Nephron (organoid): ENCODE measurements at regions not wholly inside any gene's neighbourhood (a gene's known extent, or its start where the extent isn't known, plus 50 kb on each side); places are given as distances from the start of the nearest gene placed in this dataset.

Experiments used
- H3K27ac Mint-ChIP-seq, 3 experiments: 2 replicates each; pipeline ENCODE4 v1.8.0; 2020; ENCODE audit warnings: mixed read lengths in 3 of 3, mild to moderate bottlenecking in 2 of 3, moderate library complexity in 1 of 3
- H3K27me3 Mint-ChIP-seq: 2 replicates; pipeline ENCODE4 v1.8.0; 2021; ENCODE audit warnings: low read depth, mild to moderate bottlenecking, moderate library complexity, mixed read lengths
- H3K36me3 Mint-ChIP-seq: 2 replicates; pipeline ENCODE4 v1.8.0; 2020; ENCODE audit warnings: low read depth, mixed read lengths
- H3K4me1 Mint-ChIP-seq: 2 replicates; pipeline ENCODE4 v1.8.0; 2020; ENCODE audit warnings: mixed read lengths
- H3K4me3 Mint-ChIP-seq, 3 experiments: 2 replicates each; pipeline ENCODE4 v1.8.0; 2020; ENCODE audit warnings: mild to moderate bottlenecking in 3 of 3, mixed read lengths in 3 of 3, moderate library complexity in 2 of 3
- H3K9me3 Mint-ChIP-seq: 2 replicates; pipeline ENCODE4 v1.8.0; 2020; ENCODE audit warnings: mixed read lengths
- TF ChIP-seq, protein P1 (sequence below), 3 experiments: fragments of 200-600 bp; sonication (generic); IDR thresholded peaks; one replicate each; pipeline ENCODE4 v1.5.0; 2021; ENCODE audit warnings: antibody characterized with exemption in 3 of 3; ENCODE audit not compliant: unreplicated experiment in 3 of 3

DNA sequence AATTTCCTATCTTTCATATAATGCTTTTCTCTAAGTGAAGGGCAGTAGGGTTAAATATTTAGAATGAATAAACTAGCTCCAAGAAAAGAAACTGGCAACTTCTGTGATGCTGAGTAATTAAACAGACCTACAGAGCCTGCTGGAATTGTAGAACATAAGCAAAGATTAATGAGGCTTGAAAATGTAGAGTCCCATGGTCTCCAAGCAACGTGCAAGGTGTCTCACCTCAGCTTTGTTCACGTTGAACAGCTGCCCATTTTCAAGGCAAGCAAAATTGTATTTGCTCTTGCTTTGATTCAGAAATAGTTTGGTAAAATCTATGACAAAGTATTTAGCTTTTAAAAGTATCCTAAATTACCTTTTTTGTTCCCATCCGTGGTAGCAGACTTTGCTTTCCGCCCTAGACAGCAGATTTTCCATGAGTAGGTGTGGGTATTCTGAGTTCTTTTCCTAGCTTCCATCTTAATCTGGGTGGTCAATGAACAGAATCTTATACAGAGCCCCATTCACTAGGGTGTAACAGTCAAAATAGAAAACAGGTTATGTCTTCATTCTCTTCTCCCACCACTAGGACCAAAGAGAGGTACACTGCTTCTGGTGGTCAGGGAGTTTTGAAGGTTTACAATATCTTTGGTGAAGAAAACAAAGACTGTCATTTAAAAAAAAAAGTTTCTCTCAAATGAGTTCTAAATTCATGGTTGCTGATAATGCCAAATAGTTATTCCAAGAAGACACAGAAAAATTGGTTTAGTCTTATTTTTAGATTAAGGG, 52.1 kb upstream of the TYRP1 start:
- no peaks in the 10 kb centered on the region for H3K4me1 Mint-ChIP-seq
- H3K9me3 Mint-ChIP-seq, result no peaks in the 10 kb centered on the region
- no peak overlapping the region for H3K4me3 Mint-ChIP-seq
- H3K36me3 Mint-ChIP-seq, result no peaks in the 10 kb centered on the region
- H3K27me3 Mint-ChIP-seq, result no peaks in the 10 kb centered on the region
- peak overlapping the region in 2 of 3 experiments; percentile 34 to 84 for H3K27ac Mint-ChIP-seq
- TF ChIP-seq, protein P1, sequence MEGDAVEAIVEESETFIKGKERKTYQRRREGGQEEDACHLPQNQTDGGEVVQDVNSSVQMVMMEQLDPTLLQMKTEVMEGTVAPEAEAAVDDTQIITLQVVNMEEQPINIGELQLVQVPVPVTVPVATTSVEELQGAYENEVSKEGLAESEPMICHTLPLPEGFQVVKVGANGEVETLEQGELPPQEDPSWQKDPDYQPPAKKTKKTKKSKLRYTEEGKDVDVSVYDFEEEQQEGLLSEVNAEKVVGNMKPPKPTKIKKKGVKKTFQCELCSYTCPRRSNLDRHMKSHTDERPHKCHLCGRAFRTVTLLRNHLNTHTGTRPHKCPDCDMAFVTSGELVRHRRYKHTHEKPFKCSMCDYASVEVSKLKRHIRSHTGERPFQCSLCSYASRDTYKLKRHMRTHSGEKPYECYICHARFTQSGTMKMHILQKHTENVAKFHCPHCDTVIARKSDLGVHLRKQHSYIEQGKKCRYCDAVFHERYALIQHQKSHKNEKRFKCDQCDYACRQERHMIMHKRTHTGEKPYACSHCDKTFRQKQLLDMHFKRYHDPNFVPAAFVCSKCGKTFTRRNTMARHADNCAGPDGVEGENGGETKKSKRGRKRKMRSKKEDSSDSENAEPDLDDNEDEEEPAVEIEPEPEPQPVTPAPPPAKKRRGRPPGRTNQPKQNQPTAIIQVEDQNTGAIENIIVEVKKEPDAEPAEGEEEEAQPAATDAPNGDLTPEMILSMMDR (IDR thresholded peaks at IDR 0.05; ENCODE audit: unreplicated experiment in 3 of 3), result no peak
